Adipocyte (in vitro differentiated cells): ENCODE measurements at regions not wholly inside any gene's neighbourhood (a gene's known extent, or its start where the extent isn't known, plus 50 kb on each side); places are given as distances from the start of the nearest gene placed in this dataset.
"Not testable (repeated sequence)": the region's sequence is repeated elsewhere in the genome, so short reads cannot be mapped to it uniquely, and the experiment has no call there.

Experiments
- DNase-seq: peaks from one replicate; pipeline ENCODE4 v3.0.0-alpha.2; 2015; ENCODE audit warnings: low read depth
- H3K27me3 ChIP-seq: replicated peaks from 2 replicates; pipeline ENCODE4 v1.7.0; 2013; ENCODE audit warnings: mild to moderate bottlenecking, low read length, moderate library complexity; ENCODE audit not compliant: control insufficient read depth, insufficient read depth
- H3K36me3 ChIP-seq: 2 replicates; pipeline ENCODE4 v1.7.0; 2013; ENCODE audit warnings: low read length, mild to moderate bottlenecking, moderate library complexity; ENCODE audit not compliant: control insufficient read depth, insufficient read depth, severe bottlenecking
- H3K4me1 ChIP-seq: 2 replicates; pipeline ENCODE4 v1.7.0; 2013; ENCODE audit warnings: mild to moderate bottlenecking, low read length, moderate library complexity; ENCODE audit not compliant: control insufficient read depth, insufficient read depth
- H3K4me3 ChIP-seq: 2 replicates; pipeline ENCODE4 v1.7.0; 2013; ENCODE audit warnings: mild to moderate bottlenecking, low read length, moderate library complexity
- H3K9ac ChIP-seq: 2 replicates; pipeline ENCODE4 v1.7.0; 2013; ENCODE audit warnings: mild to moderate bottlenecking, low read length, moderate library complexity
- H3K9me3 ChIP-seq: 2 replicates; pipeline ENCODE4 v1.7.0; 2013; ENCODE audit warnings: mild to moderate bottlenecking, low read length, moderate library complexity; ENCODE audit not compliant: control insufficient read depth

GRCh38 chr2:88866756-88867155, 175.3 kb downstream of the RPIA start:
- peaks cover 44% of the 10 kb centered on the region for H3K27me3 ChIP-seq
- no peaks in the 10 kb centered on the region for H3K9me3 ChIP-seq
- H3K9ac ChIP-seq = no peak overlapping the region

GRCh38 chr2:88868861-88869260, 177.4 kb downstream of the RPIA start:
- H3K9me3 ChIP-seq = no peaks in the 10 kb centered on the region
- H3K27me3 ChIP-seq = peaks cover 42% of the 10 kb centered on the region
- H3K9ac ChIP-seq = no peak overlapping the region
- no peak overlapping the region for H3K4me3 ChIP-seq
- H3K36me3 ChIP-seq = no peaks in the 10 kb centered on the region
- H3K4me1 ChIP-seq = no peaks in the 10 kb centered on the region
- DNase-seq = no peak

More at GRCh38 chr2:88866756-88867155, 175.3 kb downstream of the RPIA start:
- no peaks in the 10 kb centered on the region for H3K4me1 ChIP-seq
- H3K4me3 ChIP-seq = no peak overlapping the region
- H3K36me3 ChIP-seq = no peaks in the 10 kb centered on the region
- no peak for DNase-seq

GRCh38 chr2:88870267-88870839, 178.9 kb downstream of the RPIA start:
- Histone ChIP-seq H3K9me3 (no peaks in the 10 kb centered on the region), H3K27me3 (peaks cover 30% of the 10 kb centered on the region), H3K36me3 (no peaks in the 10 kb centered on the region), H3K4me1 (no peaks in the 10 kb centered on the region), H3K9ac (no peak overlapping the region), H3K4me3 (no peak overlapping the region)
- DNase-seq = no peak

GRCh38 chr2:88871336-88871735, 179.9 kb downstream of the RPIA start:
- Histone ChIP-seq H3K4me1 (no peaks in the 10 kb centered on the region), H3K36me3 (no peaks in the 10 kb centered on the region), H3K9ac (no peak overlapping the region), H3K9me3 (no peaks in the 10 kb centered on the region), H3K27me3 (peaks cover 21% of the 10 kb centered on the region), H3K4me3 (no peak overlapping the region)
- DNase-seq = no peak

GRCh38 chr2:88873620-88874019, 182.1 kb downstream of the RPIA start:
- H3K36me3 ChIP-seq = no peaks in the 10 kb centered on the region
- no peak for DNase-seq

GRCh38 chr2:88874063-88874657, 182.7 kb downstream of the RPIA start:
- no peaks in the 10 kb centered on the region for H3K36me3 ChIP-seq
- H3K9ac ChIP-seq = no peak overlapping the region
- H3K4me1 ChIP-seq = no peaks in the 10 kb centered on the region
- H3K27me3 ChIP-seq = peaks cover 25% of the 10 kb centered on the region
- H3K4me3 ChIP-seq = no peak overlapping the region
- DNase-seq = peak; percentile 81
- no peaks in the 10 kb centered on the region for H3K9me3 ChIP-seq

More at GRCh38 chr2:88873620-88874019, 182.1 kb downstream of the RPIA start:
- Histone ChIP-seq H3K4me3 (no peak overlapping the region), H3K9me3 (no peaks in the 10 kb centered on the region), H3K27me3 (peaks cover 31% of the 10 kb centered on the region), H3K4me1 (no peaks in the 10 kb centered on the region), H3K9ac (no peak overlapping the region)

- Histone ChIP-seq H3K9ac (no peak overlapping the region), H3K4me1 (no peaks in the 10 kb centered on the region), H3K36me3 (no peaks in the 10 kb centered on the region), H3K27me3 (peaks cover 24% of the 10 kb centered on the region), H3K9me3 (no peaks in the 10 kb centered on the region), H3K4me3 (no peak overlapping the region)
- DNase-seq = no peak
Measured at GRCh38 chr2:88875736-88876135, 184.3 kb downstream of the RPIA start.

- Histone ChIP-seq H3K9me3 (no peaks in the 10 kb centered on the region), H3K4me1 (no peaks in the 10 kb centered on the region), H3K9ac (no peak overlapping the region), H3K36me3 (no peaks in the 10 kb centered on the region), H3K4me3 (no peak overlapping the region), H3K27me3 (peaks cover 18% of the 10 kb centered on the region)
- peak; percentile 83 for DNase-seq
Measured at GRCh38 chr2:88880441-88880953, 189.0 kb downstream of the RPIA start.

GRCh38 chr2:88885275-88885674, 193.8 kb downstream of the RPIA start:
- no peak for DNase-seq
- Histone ChIP-seq H3K36me3 (no peaks in the 10 kb centered on the region), H3K27me3 (peaks cover 14% of the 10 kb centered on the region), H3K9ac (no peak overlapping the region), H3K4me1 (no peaks in the 10 kb centered on the region), H3K4me3 (no peak overlapping the region), H3K9me3 (no peaks in the 10 kb centered on the region)

GRCh38 chr2:88885679-88886416, 194.4 kb downstream of the RPIA start:
- Histone ChIP-seq H3K9ac (no peak overlapping the region), H3K4me1 (no peaks in the 10 kb centered on the region), H3K27me3 (peaks cover 14% of the 10 kb centered on the region), H3K36me3 (no peaks in the 10 kb centered on the region), H3K9me3 (no peaks in the 10 kb centered on the region), H3K4me3 (no peak overlapping the region)
- DNase-seq = no peak

GRCh38 chr2:88887466-88887865, 196.0 kb downstream of the RPIA start:
- not testable (repeated sequence) for DNase-seq, H3K9ac ChIP-seq, H3K9me3 ChIP-seq, H3K36me3 ChIP-seq, H3K4me3 ChIP-seq, H3K4me1 ChIP-seq
- peaks cover 12% of the 10 kb centered on the region for H3K27me3 ChIP-seq
